ENCODE measurements at regions not wholly inside any gene's neighbourhood (a gene's known extent, or its start where the extent isn't known, plus 50 kb on each side); places are given as distances from the start of the nearest gene placed in this dataset.
"Not testable (repeated sequence)": the region's sequence is repeated elsewhere in the genome, so short reads cannot be mapped to it uniquely, and the experiment has no call there.

DNA sequence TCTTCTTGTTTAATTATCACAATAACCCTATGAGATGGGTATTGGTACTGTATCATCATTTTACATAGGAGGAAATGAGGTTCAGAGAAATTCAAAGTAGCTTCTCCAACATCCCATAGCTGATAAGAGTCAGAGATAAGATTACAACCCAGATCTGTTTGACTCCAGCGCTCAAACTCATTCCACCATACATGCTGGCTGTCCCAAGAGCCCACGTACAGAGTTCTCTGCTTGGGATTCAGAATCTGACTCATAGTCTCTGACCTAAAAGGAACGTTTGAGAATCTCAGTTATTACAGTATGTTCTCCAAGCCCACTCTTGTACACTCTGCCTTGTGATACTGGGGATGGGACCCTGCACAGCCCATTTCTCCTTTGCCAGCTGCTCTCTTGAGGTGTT, 90.2 kb downstream of the TMEM215 start:
- DNase-seq (ENCODE audit: low spot score) = no peak

DNA sequence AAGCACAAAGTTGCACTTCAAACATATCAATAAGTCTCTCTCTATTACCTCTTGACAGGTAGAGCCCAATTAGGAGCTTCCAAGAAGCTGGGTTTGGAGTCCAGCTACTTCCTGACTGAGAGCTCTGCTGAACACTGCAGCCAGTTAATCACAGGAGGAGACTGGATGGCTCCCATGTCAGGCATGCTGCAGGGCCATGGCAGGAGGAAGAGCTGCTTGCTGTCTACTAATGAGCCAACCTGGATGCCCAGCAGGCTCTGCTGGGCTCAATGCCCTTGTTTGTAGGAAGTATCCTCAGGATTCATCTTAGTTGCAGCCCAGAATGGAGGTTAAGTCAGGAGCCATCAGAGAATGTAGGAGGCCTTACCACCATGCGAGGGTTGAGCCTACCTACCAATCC, 91.9 kb downstream of the TMEM215 start:
- Mint-ChIP-seq H3K27me3 (ENCODE audit: low read depth) (no peaks in the 10 kb centered on the region), H3K4me1 (ENCODE audit: low read depth) (peaks cover 2% of the 10 kb centered on the region), H3K9me3 (no peaks in the 10 kb centered on the region), H3K36me3 (ENCODE audit: low read depth) (no peaks in the 10 kb centered on the region), H3K4me3 (no peak overlapping the region), H3K27ac (no peak overlapping the region)
- DNase-seq (ENCODE audit: low spot score) = no peak

More for the DNA sequence above, 90.2 kb downstream of the TMEM215 start:
- H3K27me3 Mint-ChIP-seq (ENCODE audit: low read depth) = peaks cover 2% of the 10 kb centered on the region
- no peak overlapping the region for H3K27ac Mint-ChIP-seq
- H3K9me3 Mint-ChIP-seq = no peaks in the 10 kb centered on the region
- peaks cover 2% of the 10 kb centered on the region for H3K4me1 Mint-ChIP-seq (ENCODE audit: low read depth)
- H3K4me3 Mint-ChIP-seq = no peak overlapping the region
- no peaks in the 10 kb centered on the region for H3K36me3 Mint-ChIP-seq (ENCODE audit: low read depth)

DNA sequence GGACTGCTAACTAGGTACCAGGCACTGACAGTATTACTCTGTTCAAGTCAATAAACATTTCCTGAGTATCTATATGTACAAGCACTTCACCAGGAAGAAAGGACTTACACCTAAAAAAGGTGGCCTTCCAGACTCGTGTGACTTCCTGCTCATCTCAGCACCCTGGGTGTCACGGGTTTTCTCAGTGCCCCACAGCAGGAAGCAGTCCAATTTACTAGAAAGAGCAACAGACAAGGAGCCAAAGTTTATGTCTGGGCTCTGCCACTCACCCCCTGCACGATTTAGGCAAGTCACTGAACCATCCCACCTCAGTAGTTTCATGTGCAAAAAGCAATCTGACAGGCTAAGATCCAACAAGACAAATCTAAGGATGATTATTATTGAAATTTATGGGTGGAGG, 92.4 kb downstream of the TMEM215 start:
- DNase-seq (ENCODE audit: low spot score) = no peak
- Mint-ChIP-seq H3K4me1 (ENCODE audit: low read depth) (peaks cover 2% of the 10 kb centered on the region), H3K27ac (no peak overlapping the region), H3K36me3 (ENCODE audit: low read depth) (no peaks in the 10 kb centered on the region), H3K27me3 (ENCODE audit: low read depth) (no peaks in the 10 kb centered on the region), H3K9me3 (no peaks in the 10 kb centered on the region), H3K4me3 (no peak overlapping the region)

DNA sequence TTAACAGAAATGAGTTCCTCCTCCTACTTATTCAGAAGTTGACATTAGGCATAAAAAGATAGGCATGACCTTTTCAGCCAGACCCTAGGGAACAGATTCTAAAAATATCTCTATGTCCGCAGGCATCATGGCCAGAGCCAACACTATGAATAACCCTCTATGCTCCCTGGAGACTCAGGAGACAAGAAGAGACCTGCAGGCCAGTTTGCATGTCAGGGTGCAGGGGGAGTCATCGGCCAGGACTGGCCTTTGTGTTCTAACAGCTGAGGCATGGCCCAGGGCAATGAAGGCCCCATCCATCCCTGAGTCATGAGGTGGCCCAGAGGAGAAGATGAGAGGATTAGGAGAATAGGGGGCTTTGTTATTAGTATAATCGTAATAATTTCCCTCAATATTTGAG, 93.8 kb downstream of the TMEM215 start:
- Mint-ChIP-seq H3K27me3 (ENCODE audit: low read depth) (no peaks in the 10 kb centered on the region), H3K36me3 (ENCODE audit: low read depth) (no peaks in the 10 kb centered on the region), H3K4me1 (ENCODE audit: low read depth) (peaks cover 2% of the 10 kb centered on the region), H3K4me3 (no peak overlapping the region), H3K9me3 (no peaks in the 10 kb centered on the region), H3K27ac (no peak overlapping the region)
- no peak for DNase-seq (ENCODE audit: low spot score)

DNA sequence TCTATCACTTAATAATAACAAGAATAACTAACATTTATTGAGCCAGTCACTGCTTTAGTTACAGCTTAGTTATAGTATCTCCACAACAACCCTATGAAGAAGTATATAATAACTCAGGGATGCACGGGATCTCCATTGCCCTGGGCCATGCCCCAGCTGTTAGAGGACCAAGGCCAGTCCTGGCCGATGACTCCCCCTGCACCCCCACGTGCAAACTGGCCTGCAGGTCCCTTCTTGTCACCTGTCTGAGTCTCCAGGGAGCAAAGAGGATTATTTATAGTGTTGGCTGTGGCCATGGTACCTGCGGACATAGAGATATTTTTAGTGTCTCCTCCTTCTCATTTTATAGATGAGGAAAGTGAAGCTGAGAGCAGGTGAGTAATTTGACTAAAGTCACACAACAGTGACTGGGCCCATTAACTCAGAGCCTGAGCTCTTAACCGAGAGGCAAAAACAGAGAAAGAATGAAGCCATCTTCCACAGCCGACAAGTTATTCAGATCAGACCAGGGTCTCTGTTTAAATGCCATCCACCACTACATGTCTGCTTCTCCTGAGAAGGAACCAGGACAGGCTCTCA, 94.4 kb downstream of the TMEM215 start:
- H3K9me3 Mint-ChIP-seq = no peaks in the 10 kb centered on the region
- no peak for DNase-seq (ENCODE audit: low spot score)
- no peaks in the 10 kb centered on the region for H3K36me3 Mint-ChIP-seq (ENCODE audit: low read depth)
- H3K27ac Mint-ChIP-seq = no peak overlapping the region
- no peaks in the 10 kb centered on the region for H3K27me3 Mint-ChIP-seq (ENCODE audit: low read depth)
- H3K4me1 Mint-ChIP-seq (ENCODE audit: low read depth) = peaks cover 2% of the 10 kb centered on the region
- H3K4me3 Mint-ChIP-seq = no peak overlapping the region

- Mint-ChIP-seq H3K27ac (no peak overlapping the region), H3K4me3 (no peak overlapping the region), H3K4me1 (ENCODE audit: low read depth) (peaks cover 2% of the 10 kb centered on the region), H3K36me3 (ENCODE audit: low read depth) (no peaks in the 10 kb centered on the region), H3K27me3 (ENCODE audit: low read depth) (no peaks in the 10 kb centered on the region), H3K9me3 (no peaks in the 10 kb centered on the region)
- no peak for DNase-seq (ENCODE audit: low spot score)
Measured at GRCh38 chr9:32879335-32879734, 96.0 kb downstream of the TMEM215 start.

- Mint-ChIP-seq H3K36me3 (ENCODE audit: low read depth) (no peaks in the 10 kb centered on the region), H3K27me3 (ENCODE audit: low read depth) (no peaks in the 10 kb centered on the region), H3K27ac (no peak overlapping the region), H3K9me3 (no peaks in the 10 kb centered on the region), H3K4me3 (no peak overlapping the region), H3K4me1 (ENCODE audit: low read depth) (no peaks in the 10 kb centered on the region)
- DNase-seq (ENCODE audit: low spot score) = no peak
Measured at GRCh38 chr9:32881948-32882347, 98.6 kb downstream of the TMEM215 start.

GRCh38 chr9:32882705-32883104, 99.4 kb downstream of the TMEM215 start:
- DNase-seq (ENCODE audit: low spot score) = no peak
- no peaks in the 10 kb centered on the region for H3K27me3 Mint-ChIP-seq (ENCODE audit: low read depth)
- H3K9me3 Mint-ChIP-seq = no peaks in the 10 kb centered on the region
- no peaks in the 10 kb centered on the region for H3K4me1 Mint-ChIP-seq (ENCODE audit: low read depth)
- H3K27ac Mint-ChIP-seq = no peak overlapping the region
- H3K36me3 Mint-ChIP-seq (ENCODE audit: low read depth) = no peaks in the 10 kb centered on the region
- no peak overlapping the region for H3K4me3 Mint-ChIP-seq

- Mint-ChIP-seq H3K27ac (no peak overlapping the region), H3K36me3 (ENCODE audit: low read depth) (no peaks in the 10 kb centered on the region), H3K4me3 (no peak overlapping the region), H3K27me3 (ENCODE audit: low read depth) (peaks cover under 1% of the 10 kb centered on the region), H3K4me1 (ENCODE audit: low read depth) (no peaks in the 10 kb centered on the region), H3K9me3 (no peaks in the 10 kb centered on the region)
- no peak for DNase-seq (ENCODE audit: low spot score)
Measured at GRCh38 chr9:32884482-32884881, 101.1 kb downstream of the TMEM215 start.

GRCh38 chr9:32886021-32886420, 102.7 kb downstream of the TMEM215 start:
- Mint-ChIP-seq H3K27me3 (ENCODE audit: low read depth) (peaks cover 2% of the 10 kb centered on the region), H3K4me3 (no peak overlapping the region), H3K36me3 (ENCODE audit: low read depth) (no peaks in the 10 kb centered on the region), H3K9me3 (no peaks in the 10 kb centered on the region), H3K27ac (no peak overlapping the region), H3K4me1 (ENCODE audit: low read depth) (no peaks in the 10 kb centered on the region)
- no peak for DNase-seq (ENCODE audit: low spot score)

- H3K9me3 Mint-ChIP-seq; H3K27me3 Mint-ChIP-seq (ENCODE audit: low read depth); H3K27ac Mint-ChIP-seq; H3K36me3 Mint-ChIP-seq (ENCODE audit: low read depth); DNase-seq (ENCODE audit: low spot score); H3K4me3 Mint-ChIP-seq; H3K4me1 Mint-ChIP-seq (ENCODE audit: low read depth): not testable (repeated sequence)
Measured at GRCh38 chr9:32894485-32894884, 106.9 kb downstream of the APTX start.

DNA sequence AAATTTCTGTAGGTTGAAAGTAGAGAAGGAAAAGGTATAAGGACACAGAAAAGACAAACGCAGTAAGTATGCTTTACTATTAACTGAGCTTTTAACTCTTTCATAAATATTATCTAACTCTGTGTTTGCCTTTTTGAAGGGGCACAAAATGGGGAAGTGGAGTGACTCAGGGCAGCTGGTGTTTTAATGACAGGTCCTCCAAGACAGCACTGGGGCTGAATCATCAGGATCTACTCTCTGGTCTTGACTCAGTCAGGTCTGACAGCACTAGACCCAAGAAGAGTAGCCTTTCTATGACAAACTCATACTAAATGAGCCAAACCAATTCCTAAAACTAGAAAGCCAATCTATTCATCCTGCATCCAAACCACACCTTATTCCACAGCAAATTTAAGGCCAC, 102.2 kb downstream of the APTX start:
- Mint-ChIP-seq H3K4me3 (no peak overlapping the region), H3K27me3 (ENCODE audit: low read depth) (peaks cover 5% of the 10 kb centered on the region), H3K27ac (no peak overlapping the region), H3K36me3 (ENCODE audit: low read depth) (no peaks in the 10 kb centered on the region), H3K4me1 (ENCODE audit: low read depth) (no peaks in the 10 kb centered on the region), H3K9me3 (no peaks in the 10 kb centered on the region)
- no peak for DNase-seq (ENCODE audit: low spot score)

- Mint-ChIP-seq H3K9me3 (no peaks in the 10 kb centered on the region), H3K4me3 (no peak overlapping the region), H3K27me3 (ENCODE audit: low read depth) (peaks cover 5% of the 10 kb centered on the region), H3K27ac (no peak overlapping the region), H3K36me3 (ENCODE audit: low read depth) (no peaks in the 10 kb centered on the region), H3K4me1 (ENCODE audit: low read depth) (no peaks in the 10 kb centered on the region)
- DNase-seq (ENCODE audit: low spot score) = no peak
Measured at GRCh38 chr9:32899761-32900160, 101.7 kb downstream of the APTX start.

- Mint-ChIP-seq H3K9me3 (no peaks in the 10 kb centered on the region), H3K4me3 (no peak overlapping the region), H3K4me1 (ENCODE audit: low read depth) (no peaks in the 10 kb centered on the region), H3K36me3 (ENCODE audit: low read depth) (no peaks in the 10 kb centered on the region), H3K27ac (no peak overlapping the region), H3K27me3 (ENCODE audit: low read depth) (peaks cover 10% of the 10 kb centered on the region)
- DNase-seq (ENCODE audit: low spot score) = no peak
Measured at GRCh38 chr9:32906213-32906612, 95.2 kb downstream of the APTX start.

- Mint-ChIP-seq H3K4me3 (no peak overlapping the region), H3K36me3 (ENCODE audit: low read depth) (no peaks in the 10 kb centered on the region), H3K27me3 (ENCODE audit: low read depth) (no peaks in the 10 kb centered on the region), H3K4me1 (ENCODE audit: low read depth) (no peaks in the 10 kb centered on the region), H3K9me3 (no peaks in the 10 kb centered on the region), H3K27ac (no peak overlapping the region)
- DNase-seq (ENCODE audit: low spot score) = no peak
Measured at GRCh38 chr9:32915802-32916201, 85.6 kb downstream of the APTX start.

Measured in T-helper 2 cell treated with Interferon-gamma antibody and Interleukin-4, amounts not matched to agents 5 μg/mL and 100 μg/mL, for 36 hours (primary cell).